ENCODE measurements at regions not wholly inside any gene's neighbourhood (a gene's known extent, or its start where the extent isn't known, plus 50 kb on each side); places are given as distances from the start of the nearest gene placed in this dataset.

DNA sequence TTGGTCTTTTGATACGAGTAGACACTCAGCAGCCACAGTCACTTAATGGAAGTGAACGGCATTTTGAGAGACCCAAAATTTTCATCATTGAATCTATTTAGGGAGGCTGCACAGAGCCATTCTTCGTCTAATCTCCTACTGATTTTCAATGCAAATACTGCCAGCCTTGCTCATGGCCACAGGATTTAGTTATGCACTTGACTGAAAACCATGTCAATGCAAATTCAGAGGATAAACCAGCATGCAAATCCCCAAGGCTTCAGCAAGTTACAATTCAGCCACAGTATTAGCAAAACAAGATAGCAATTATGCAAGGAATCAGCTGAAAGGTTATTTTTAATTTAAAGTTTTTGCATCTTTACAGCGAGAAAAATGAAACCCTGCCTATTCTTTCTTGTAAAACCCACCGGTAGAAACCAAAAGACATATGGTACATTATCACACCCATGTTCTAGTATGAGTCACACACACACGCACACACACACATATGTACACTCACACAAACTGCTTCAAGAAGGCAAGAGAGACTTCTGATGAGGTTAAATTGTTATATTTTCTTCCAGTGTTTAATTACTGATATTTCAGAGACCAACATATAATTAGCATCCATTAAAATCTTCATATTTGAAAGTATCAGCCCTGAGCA lies 985.3 kb upstream of the FLRT2 start:
- Mint-ChIP-seq H3K36me3 (ENCODE audit: low read depth) (no peaks in the 10 kb centered on the region), H3K27me3 (ENCODE audit: low read depth) (no peaks in the 10 kb centered on the region), H3K9me3 (no peaks in the 10 kb centered on the region), H3K27ac (ENCODE audit: unreplicated experiment) (no peak overlapping the region), H3K4me1 (peaks cover 18% of the 10 kb centered on the region), H3K4me3 (no peak overlapping the region)
- DNase-seq (ENCODE audit: low read depth, low spot score) = no peak
- TF ChIP-seq, protein P1, sequence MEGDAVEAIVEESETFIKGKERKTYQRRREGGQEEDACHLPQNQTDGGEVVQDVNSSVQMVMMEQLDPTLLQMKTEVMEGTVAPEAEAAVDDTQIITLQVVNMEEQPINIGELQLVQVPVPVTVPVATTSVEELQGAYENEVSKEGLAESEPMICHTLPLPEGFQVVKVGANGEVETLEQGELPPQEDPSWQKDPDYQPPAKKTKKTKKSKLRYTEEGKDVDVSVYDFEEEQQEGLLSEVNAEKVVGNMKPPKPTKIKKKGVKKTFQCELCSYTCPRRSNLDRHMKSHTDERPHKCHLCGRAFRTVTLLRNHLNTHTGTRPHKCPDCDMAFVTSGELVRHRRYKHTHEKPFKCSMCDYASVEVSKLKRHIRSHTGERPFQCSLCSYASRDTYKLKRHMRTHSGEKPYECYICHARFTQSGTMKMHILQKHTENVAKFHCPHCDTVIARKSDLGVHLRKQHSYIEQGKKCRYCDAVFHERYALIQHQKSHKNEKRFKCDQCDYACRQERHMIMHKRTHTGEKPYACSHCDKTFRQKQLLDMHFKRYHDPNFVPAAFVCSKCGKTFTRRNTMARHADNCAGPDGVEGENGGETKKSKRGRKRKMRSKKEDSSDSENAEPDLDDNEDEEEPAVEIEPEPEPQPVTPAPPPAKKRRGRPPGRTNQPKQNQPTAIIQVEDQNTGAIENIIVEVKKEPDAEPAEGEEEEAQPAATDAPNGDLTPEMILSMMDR (conservative IDR thresholded peaks at IDR 0.05) = no peak

DNA sequence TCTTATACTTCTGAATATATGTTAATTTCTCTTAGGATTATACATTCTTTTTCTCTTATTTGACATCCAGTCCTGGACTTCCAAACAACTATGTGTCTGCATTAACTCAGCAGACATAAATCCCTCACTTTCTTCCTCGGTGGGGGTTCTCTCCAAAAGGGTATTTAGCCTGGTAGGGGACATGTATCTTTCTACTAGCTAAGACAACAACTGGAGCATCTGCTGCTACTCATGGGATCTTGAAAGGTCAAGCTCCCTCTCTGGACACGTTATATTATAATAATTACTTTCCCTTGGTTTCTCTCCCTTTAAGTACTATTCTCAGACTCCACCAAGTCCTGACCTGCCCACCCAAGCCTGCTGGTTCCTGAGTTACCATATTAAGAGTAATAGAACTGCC lies 983.7 kb upstream of the FLRT2 start:
- no peak overlapping the region for H3K4me3 Mint-ChIP-seq
- no peaks in the 10 kb centered on the region for H3K27me3 Mint-ChIP-seq (ENCODE audit: low read depth)
- TF ChIP-seq, protein P1 (conservative IDR thresholded peaks at IDR 0.05) = no peak
- no peaks in the 10 kb centered on the region for H3K36me3 Mint-ChIP-seq (ENCODE audit: low read depth)
- no peak overlapping the region for H3K27ac Mint-ChIP-seq (ENCODE audit: unreplicated experiment)
- no peaks in the 10 kb centered on the region for H3K9me3 Mint-ChIP-seq
- H3K4me1 Mint-ChIP-seq = peaks cover 18% of the 10 kb centered on the region
- no peak for DNase-seq (ENCODE audit: low read depth, low spot score)

DNA sequence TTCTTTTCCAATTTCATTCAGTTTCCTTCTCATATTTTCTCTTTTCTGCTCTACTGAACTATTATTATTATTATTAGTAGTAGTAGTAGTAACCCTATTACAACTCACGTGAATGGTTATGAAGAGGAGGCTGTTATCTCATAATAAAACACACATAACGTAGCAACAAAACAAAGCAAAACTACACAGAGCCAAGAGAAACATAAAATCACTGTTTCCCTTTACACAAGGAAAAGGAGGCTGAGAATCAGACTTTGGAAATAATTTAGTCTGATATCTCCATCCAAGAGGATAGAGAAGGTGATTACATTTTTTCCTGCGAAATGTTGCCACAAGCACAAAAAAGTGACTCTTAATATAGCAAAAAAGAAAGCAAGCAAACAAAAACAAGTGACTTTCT lies 975.8 kb upstream of the FLRT2 start:
- Mint-ChIP-seq H3K36me3 (ENCODE audit: low read depth) (peaks cover 3% of the 10 kb centered on the region), H3K4me3 (no peak overlapping the region), H3K4me1 (no peaks in the 10 kb centered on the region), H3K27me3 (ENCODE audit: low read depth) (no peaks in the 10 kb centered on the region), H3K9me3 (peaks cover 12% of the 10 kb centered on the region), H3K27ac (ENCODE audit: unreplicated experiment) (no peak overlapping the region)
- TF ChIP-seq, protein P1 (conservative IDR thresholded peaks at IDR 0.05) = no peak
- no peak for DNase-seq (ENCODE audit: low read depth, low spot score)

DNA sequence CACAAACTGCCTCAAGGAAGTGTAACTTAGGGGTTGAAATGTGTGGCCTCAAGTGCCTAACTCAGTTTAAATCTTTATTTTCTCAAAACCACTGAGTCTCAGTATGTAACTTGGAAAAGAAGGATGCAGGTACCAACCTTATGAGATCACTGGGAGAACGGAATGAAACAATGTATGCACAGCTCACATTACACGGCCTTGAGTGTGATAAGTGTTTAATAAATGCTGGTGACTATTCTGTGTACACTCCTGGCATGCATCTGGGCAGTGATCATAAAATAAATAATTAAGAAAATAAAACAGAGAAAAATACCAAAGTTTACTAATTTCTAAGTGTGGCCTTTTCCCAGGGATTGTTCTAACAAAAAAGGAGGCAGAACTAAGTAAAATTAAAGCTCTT lies 974.5 kb upstream of the FLRT2 start:
- Mint-ChIP-seq H3K27me3 (ENCODE audit: low read depth) (no peaks in the 10 kb centered on the region), H3K27ac (ENCODE audit: unreplicated experiment) (no peak overlapping the region), H3K4me1 (no peaks in the 10 kb centered on the region), H3K9me3 (peaks cover 12% of the 10 kb centered on the region), H3K36me3 (ENCODE audit: low read depth) (peaks cover 3% of the 10 kb centered on the region), H3K4me3 (no peak overlapping the region)
- DNase-seq (ENCODE audit: low read depth, low spot score) = no peak
- TF ChIP-seq, protein P1 (conservative IDR thresholded peaks at IDR 0.05) = no peak

DNA sequence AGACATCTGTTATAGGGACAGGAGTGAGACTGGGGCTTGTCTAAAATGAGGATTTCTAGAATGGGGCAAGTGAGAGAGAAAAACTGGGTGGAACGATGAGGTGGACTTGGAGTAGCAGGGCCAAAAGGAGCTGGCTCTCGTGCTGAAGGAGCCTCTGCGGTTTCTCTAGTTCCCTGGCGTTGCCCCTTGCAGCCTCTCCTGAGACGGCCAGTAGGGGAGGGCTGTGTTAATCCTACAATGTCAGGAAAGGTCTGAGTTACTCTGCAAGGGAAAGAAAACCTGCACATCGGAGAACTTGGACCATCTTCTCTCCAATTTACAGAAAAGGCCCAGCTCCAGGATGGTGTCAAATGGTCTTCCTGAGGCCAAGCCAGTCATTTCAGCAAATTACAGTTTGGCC lies 963.8 kb upstream of the FLRT2 start:
- Mint-ChIP-seq H3K4me3 (no peak overlapping the region), H3K27ac (ENCODE audit: unreplicated experiment) (no peak overlapping the region), H3K36me3 (ENCODE audit: low read depth) (no peaks in the 10 kb centered on the region), H3K9me3 (peaks cover 10% of the 10 kb centered on the region), H3K4me1 (no peaks in the 10 kb centered on the region), H3K27me3 (ENCODE audit: low read depth) (no peaks in the 10 kb centered on the region)
- no peak for DNase-seq (ENCODE audit: low read depth, low spot score)
- TF ChIP-seq, protein P1 (conservative IDR thresholded peaks at IDR 0.05) = no peak
